ENCODE measurements at regions not wholly inside any gene's neighbourhood (a gene's known extent, or its start where the extent isn't known, plus 50 kb on each side); places are given as distances from the start of the nearest gene placed in this dataset.

DNA sequence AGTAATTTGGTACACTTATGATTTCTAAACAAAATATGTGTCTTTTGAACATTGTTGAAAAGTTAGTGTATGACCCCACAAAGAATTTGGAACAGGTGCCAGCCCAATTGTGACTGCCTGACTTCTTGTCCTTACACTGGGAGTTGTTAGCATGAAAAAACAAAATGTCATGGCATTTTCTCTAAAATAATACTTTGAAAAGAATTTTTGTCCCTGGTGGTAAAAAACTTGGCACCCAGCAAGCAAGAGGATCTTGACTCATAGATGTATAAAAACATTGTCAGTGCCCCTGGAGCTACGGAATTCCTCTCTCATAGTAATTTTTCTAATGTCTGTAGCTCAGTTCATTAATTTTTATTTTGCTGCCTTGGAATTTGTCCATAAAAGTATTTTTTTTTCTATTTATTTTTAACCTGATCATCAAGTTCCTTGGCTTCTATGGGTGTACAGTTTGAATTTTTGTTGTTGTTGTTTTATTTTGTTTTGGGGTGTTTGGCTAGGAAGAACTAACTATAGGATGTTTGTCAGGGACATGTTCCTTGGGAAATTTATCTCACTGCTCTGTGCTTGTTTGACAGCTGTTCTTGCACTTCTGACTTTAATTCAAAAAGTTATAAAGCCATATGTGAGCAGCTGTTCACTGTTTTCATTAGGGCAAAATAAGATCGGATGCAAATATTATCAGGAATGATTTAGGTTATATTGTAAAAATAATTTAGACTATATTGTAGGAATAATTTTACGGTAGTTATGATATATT lies 95.4 kb upstream of the NUDT6 start:
- Histone ChIP-seq H3K9ac (ENCODE audit: low read length) (no peak overlapping the region), H3K4me2 (ENCODE audit: low read length) (no peak overlapping the region), H3K27me3 (ENCODE audit: insufficient read depth, low read depth, low read length) (no peaks in the 10 kb centered on the region), H3K27ac (ENCODE audit: low read length) (no peak overlapping the region), H3K4me3 (ENCODE audit: low read length) (no peak overlapping the region), H3F3A (ENCODE audit: insufficient read depth, low read length, poor library complexity, severe bottlenecking) (no peaks in the 10 kb centered on the region), H3K79me2 (replicated peaks; ENCODE audit: insufficient read depth, low read length) (no peaks in the 10 kb centered on the region), H4K20me1 (ENCODE audit: insufficient read depth) (no peaks in the 10 kb centered on the region), H3K9me3 (ENCODE audit: low read length) (no peaks in the 10 kb centered on the region), H2AFZ (ENCODE audit: low read depth, low read length) (no peak overlapping the region), H3K36me3 (ENCODE audit: insufficient read depth, low read length) (no peaks in the 10 kb centered on the region), H3K9me2 (ENCODE audit: insufficient read depth, low read length) (no peaks in the 10 kb centered on the region)
- TF ChIP-seq RAD21 (conservative IDR thresholded peaks at IDR 0.05) (no peak), EZH2 (IDR thresholded peaks at IDR 0.05; ENCODE audit: borderline replicate concordance, insufficient read depth, low read length, poor library complexity, severe bottlenecking) (no peak), TAF1 (IDR thresholded peaks at IDR 0.05; ENCODE audit: low read depth) (no peak), SMC3 (conservative IDR thresholded peaks at IDR 0.05; ENCODE audit: poor library complexity) (no peak)

DNA sequence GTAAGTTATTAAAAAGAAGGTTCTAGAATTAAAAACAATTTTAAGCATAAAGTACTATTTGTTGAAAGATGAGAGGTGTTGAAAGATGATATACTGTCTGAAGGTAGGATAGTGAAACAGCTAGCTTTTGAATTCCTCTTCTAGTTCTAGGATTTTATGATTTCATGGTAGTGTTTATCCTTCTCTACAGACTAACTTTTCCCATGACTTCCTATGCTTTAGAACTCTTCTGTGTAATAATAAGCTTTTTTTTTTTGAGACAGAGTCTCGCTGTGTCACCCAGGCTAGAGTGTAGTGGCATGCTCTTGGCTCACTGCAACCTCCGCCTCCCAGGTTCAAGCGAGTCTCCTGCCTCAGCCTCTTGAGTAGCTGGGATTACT lies 96.0 kb upstream of the NUDT6 start:
- Histone ChIP-seq H4K20me1 (ENCODE audit: insufficient read depth) (no peaks in the 10 kb centered on the region), H3K9ac (ENCODE audit: low read length) (no peak overlapping the region), H3K27me3 (ENCODE audit: insufficient read depth, low read depth, low read length) (no peaks in the 10 kb centered on the region), H3K4me2 (ENCODE audit: low read length) (no peak overlapping the region), H3K36me3 (ENCODE audit: insufficient read depth, low read length) (no peaks in the 10 kb centered on the region), H3K79me2 (replicated peaks; ENCODE audit: insufficient read depth, low read length) (no peaks in the 10 kb centered on the region), H3F3A (ENCODE audit: insufficient read depth, low read length, poor library complexity, severe bottlenecking) (no peaks in the 10 kb centered on the region), H2AFZ (ENCODE audit: low read depth, low read length) (no peak overlapping the region), H3K27ac (ENCODE audit: low read length) (no peak overlapping the region), H3K4me3 (ENCODE audit: low read length) (no peak overlapping the region), H3K9me3 (ENCODE audit: low read length) (no peaks in the 10 kb centered on the region), H3K9me2 (ENCODE audit: insufficient read depth, low read length) (no peaks in the 10 kb centered on the region)
- TF ChIP-seq RAD21 (conservative IDR thresholded peaks at IDR 0.05) (no peak), POLR2AphosphoS5 (IDR thresholded peaks at IDR 0.05) (no peak), EP300 (conservative IDR thresholded peaks at IDR 0.05; ENCODE audit: poor library complexity, severe bottlenecking) (no peak), TAF1 (IDR thresholded peaks at IDR 0.05; ENCODE audit: low read depth) (no peak), SMC3 (conservative IDR thresholded peaks at IDR 0.05; ENCODE audit: poor library complexity) (no peak), EZH2 (IDR thresholded peaks at IDR 0.05; ENCODE audit: borderline replicate concordance, insufficient read depth, low read length, poor library complexity, severe bottlenecking) (no peak), MXI1 (conservative IDR thresholded peaks at IDR 0.05; ENCODE audit: poor library complexity, severe bottlenecking) (no peak)
- TF ChIP-seq, protein P1, sequence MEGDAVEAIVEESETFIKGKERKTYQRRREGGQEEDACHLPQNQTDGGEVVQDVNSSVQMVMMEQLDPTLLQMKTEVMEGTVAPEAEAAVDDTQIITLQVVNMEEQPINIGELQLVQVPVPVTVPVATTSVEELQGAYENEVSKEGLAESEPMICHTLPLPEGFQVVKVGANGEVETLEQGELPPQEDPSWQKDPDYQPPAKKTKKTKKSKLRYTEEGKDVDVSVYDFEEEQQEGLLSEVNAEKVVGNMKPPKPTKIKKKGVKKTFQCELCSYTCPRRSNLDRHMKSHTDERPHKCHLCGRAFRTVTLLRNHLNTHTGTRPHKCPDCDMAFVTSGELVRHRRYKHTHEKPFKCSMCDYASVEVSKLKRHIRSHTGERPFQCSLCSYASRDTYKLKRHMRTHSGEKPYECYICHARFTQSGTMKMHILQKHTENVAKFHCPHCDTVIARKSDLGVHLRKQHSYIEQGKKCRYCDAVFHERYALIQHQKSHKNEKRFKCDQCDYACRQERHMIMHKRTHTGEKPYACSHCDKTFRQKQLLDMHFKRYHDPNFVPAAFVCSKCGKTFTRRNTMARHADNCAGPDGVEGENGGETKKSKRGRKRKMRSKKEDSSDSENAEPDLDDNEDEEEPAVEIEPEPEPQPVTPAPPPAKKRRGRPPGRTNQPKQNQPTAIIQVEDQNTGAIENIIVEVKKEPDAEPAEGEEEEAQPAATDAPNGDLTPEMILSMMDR (IDR thresholded peaks at IDR 0.05; ENCODE audit: poor library complexity, severe bottlenecking), result no peak
- TF ChIP-seq, protein P2, sequence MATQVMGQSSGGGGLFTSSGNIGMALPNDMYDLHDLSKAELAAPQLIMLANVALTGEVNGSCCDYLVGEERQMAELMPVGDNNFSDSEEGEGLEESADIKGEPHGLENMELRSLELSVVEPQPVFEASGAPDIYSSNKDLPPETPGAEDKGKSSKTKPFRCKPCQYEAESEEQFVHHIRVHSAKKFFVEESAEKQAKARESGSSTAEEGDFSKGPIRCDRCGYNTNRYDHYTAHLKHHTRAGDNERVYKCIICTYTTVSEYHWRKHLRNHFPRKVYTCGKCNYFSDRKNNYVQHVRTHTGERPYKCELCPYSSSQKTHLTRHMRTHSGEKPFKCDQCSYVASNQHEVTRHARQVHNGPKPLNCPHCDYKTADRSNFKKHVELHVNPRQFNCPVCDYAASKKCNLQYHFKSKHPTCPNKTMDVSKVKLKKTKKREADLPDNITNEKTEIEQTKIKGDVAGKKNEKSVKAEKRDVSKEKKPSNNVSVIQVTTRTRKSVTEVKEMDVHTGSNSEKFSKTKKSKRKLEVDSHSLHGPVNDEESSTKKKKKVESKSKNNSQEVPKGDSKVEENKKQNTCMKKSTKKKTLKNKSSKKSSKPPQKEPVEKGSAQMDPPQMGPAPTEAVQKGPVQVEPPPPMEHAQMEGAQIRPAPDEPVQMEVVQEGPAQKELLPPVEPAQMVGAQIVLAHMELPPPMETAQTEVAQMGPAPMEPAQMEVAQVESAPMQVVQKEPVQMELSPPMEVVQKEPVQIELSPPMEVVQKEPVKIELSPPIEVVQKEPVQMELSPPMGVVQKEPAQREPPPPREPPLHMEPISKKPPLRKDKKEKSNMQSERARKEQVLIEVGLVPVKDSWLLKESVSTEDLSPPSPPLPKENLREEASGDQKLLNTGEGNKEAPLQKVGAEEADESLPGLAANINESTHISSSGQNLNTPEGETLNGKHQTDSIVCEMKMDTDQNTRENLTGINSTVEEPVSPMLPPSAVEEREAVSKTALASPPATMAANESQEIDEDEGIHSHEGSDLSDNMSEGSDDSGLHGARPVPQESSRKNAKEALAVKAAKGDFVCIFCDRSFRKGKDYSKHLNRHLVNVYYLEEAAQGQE (IDR thresholded peaks at IDR 0.05; ENCODE audit: borderline replicate concordance), result no peak
